ENCODE measurements at regions not wholly inside any gene's neighbourhood (a gene's known extent, or its start where the extent isn't known, plus 50 kb on each side); places are given as distances from the start of the nearest gene placed in this dataset.

GRCh38 chr5:159588941-159589340, 258.7 kb upstream of the IL12B start:
- TF ChIP-seq CTCF (IDR thresholded peaks at IDR 0.05) = no peak
- no peak for TF ChIP-seq ZFX (IDR thresholded peaks at IDR 0.05; ENCODE audit: borderline replicate concordance)
